ENCODE measurements at regions not wholly inside any gene's neighbourhood (a gene's known extent, or its start where the extent isn't known, plus 50 kb on each side); places are given as distances from the start of the nearest gene placed in this dataset.

DNA sequence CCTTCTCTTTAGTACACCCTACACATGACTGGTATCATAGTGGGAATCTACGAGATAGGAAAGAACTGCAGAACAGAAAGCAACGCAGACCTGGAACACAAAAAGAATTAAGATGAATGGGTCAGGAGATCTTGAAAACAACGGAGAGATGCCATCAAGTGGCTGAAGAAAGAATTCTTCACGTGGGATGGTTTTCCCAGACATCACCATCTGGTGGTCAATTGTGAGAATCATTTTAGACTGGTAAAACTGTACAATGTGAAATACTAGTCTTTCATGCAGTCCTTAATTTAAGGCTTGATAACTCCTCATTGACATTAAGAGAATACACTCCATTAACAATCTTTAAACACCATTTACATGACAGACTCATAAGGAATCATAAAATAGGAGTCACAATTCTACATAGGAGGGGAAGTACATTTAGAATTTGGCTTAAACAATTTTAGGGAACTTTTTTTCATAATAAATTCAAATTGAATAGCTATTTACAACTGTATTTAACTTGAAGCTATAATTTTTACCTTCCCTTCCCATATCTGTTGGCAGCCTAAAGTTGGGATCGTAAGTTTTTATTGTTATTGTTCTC, 128.4 kb upstream of the TRPM3 start:
- TF ChIP-seq, protein P1, sequence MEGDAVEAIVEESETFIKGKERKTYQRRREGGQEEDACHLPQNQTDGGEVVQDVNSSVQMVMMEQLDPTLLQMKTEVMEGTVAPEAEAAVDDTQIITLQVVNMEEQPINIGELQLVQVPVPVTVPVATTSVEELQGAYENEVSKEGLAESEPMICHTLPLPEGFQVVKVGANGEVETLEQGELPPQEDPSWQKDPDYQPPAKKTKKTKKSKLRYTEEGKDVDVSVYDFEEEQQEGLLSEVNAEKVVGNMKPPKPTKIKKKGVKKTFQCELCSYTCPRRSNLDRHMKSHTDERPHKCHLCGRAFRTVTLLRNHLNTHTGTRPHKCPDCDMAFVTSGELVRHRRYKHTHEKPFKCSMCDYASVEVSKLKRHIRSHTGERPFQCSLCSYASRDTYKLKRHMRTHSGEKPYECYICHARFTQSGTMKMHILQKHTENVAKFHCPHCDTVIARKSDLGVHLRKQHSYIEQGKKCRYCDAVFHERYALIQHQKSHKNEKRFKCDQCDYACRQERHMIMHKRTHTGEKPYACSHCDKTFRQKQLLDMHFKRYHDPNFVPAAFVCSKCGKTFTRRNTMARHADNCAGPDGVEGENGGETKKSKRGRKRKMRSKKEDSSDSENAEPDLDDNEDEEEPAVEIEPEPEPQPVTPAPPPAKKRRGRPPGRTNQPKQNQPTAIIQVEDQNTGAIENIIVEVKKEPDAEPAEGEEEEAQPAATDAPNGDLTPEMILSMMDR (IDR thresholded peaks at IDR 0.05; ENCODE audit: insufficient read depth, low read length, missing control alignments): peak; percentile 70
- H3K4me3 ChIP-seq (ENCODE audit: low read depth, low read length): no peak overlapping the region
- CTCF ChIA-PET: interaction anchor here (0.7 to 6.9 kb wide), 33 partner anchors 8 to 623 kb away, joined by 3 to 259 read pairs (median 4); no protein-coding TSS in a partner anchor
- POLR2A ChIA-PET: no interaction called here
- peak; percentile 33 for DNase-seq (ENCODE audit: low read depth, low spot score)

DNA sequence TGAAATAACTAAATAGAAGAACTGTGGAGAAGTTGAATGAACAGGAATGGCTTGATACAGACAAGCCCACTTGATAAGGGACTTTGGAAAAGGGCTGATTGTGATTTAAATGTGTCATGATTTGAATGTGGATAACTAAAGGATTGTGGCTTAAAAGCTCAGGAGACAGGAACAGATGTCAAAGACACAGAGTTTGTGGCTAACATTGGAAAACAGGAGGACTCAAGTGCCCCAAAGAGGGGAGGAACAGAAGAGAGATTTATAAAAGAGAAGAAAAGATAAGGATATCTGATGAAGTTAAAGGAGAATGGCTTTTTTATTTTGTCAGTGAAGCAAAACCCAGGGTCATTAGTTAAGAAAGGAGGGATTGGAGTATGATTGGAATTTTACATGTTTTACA, 124.2 kb upstream of the TRPM3 start:
- no peak overlapping the region for H3K4me3 ChIP-seq (ENCODE audit: low read depth, low read length)
- no peak for DNase-seq (ENCODE audit: low read depth, low spot score)
- ChIA-PET POLR2A (no interaction called here), CTCF (interaction anchor here (1.5 to 2.0 kb wide), 2 partner anchors 319 to 605 kb away, joined by 4 to 7 read pairs; no protein-coding TSS in a partner anchor)
- TF ChIP-seq, protein P1 (IDR thresholded peaks at IDR 0.05; ENCODE audit: insufficient read depth, low read length, missing control alignments): no peak

DNA sequence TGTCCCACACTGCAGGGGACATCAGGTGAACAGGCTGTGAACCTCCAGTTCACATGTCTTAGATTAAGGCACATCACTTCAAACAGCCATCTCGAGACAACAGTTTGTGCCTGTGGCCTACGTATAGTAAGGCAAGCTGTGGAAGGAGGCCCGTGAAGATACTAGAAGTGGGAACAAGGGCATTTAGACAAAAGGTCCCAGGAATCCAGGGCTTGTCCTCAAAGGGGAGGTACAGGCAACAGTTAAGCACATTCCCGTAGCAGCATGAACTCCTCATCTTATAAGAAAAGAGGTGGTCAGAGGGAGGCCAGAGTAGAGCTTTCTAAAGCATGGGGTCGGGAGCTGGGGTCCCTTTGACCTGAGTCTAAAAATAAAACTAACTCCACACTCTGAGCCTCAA, 122.5 kb upstream of the TRPM3 start:
- no peak overlapping the region for H3K4me3 ChIP-seq (ENCODE audit: low read depth, low read length)
- CTCF ChIA-PET: interaction anchor here (2.0 kb wide), 1 partner anchor 604 kb away, joined by 7 read pairs; no protein-coding TSS in a partner anchor
- TF ChIP-seq, protein P1 (IDR thresholded peaks at IDR 0.05; ENCODE audit: insufficient read depth, low read length, missing control alignments): no peak
- no peak for DNase-seq (ENCODE audit: low read depth, low spot score)
- POLR2A ChIA-PET: no interaction called here

DNA sequence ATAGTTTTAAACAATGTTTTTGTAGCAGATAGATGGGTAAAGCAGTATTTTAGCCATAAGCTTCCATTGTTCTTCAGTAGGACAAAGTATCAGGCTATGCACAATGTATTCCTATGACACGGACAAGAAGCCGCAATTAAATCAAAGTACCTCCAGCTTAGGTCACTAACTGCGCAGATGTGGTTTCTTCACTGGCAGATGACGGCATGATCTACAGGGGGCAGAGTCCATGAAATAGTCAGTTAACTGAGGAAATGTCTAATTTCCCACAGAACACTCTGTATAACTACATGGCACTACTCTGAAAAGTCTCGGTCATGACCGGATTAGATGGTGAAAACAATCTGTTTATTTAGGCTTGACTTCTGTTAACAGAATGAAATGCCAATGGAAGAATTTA, 120.7 kb upstream of the TRPM3 start:
- TF ChIP-seq, protein P1 (IDR thresholded peaks at IDR 0.05; ENCODE audit: insufficient read depth, low read length, missing control alignments): no peak
- no peak overlapping the region for H3K4me3 ChIP-seq (ENCODE audit: low read depth, low read length)
- ChIA-PET CTCF (interaction anchor here (0.8 to 1.4 kb wide), 3 partner anchors 8 to 318 kb away, joined by 3 to 5 read pairs (median 4); no protein-coding TSS in a partner anchor), POLR2A (no interaction called here)
- no peak for DNase-seq (ENCODE audit: low read depth, low spot score)

DNA sequence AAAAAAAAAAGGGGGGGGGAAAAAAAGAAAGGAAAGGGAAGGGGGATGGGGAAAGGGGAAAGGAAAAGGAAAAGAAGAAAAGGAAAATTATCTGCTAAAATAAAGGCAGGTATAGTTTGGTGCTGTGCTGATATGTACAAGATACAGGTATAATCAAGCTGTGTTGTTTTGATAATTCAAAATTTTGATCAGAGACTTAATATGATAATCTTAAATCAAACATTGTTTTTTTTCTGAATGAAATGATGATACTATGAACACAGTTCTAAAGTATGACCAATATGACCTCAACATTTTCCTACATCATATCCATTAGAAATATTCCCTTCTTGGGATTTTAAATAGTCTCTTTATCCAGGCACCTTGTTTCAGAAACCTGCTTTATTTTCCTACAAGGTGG, 115.6 kb upstream of the TRPM3 start:
- DNase-seq (ENCODE audit: low read depth, low spot score): no peak
- TF ChIP-seq, protein P1 (IDR thresholded peaks at IDR 0.05; ENCODE audit: insufficient read depth, low read length, missing control alignments): no peak
- CTCF ChIA-PET: interaction anchor here (1.0 kb wide), 1 partner anchor 13 kb away, joined by 4 read pairs; no protein-coding TSS in a partner anchor
- POLR2A ChIA-PET: no interaction called here
- H3K4me3 ChIP-seq (ENCODE audit: low read depth, low read length): no peak overlapping the region

DNA sequence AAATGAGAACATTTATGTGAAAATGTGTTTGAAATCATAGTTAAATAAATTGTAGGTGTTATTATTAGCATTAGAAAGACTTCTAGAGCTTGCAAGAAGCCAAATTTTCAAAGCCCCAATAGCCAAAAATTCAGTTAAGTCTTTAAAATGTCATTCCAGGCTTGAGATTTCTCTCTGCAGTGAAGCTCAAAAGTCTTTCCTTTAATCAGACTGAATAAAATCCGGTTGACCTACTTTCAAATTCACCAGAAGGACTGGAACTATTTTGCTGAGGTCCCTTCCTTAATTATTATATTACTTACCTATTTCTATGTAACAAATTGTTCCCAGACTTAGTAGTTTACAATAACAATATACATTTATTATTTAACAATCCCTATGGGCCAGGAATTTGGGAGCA, 112.2 kb upstream of the TRPM3 start:
- no peak overlapping the region for H3K4me3 ChIP-seq (ENCODE audit: low read depth, low read length)
- ChIA-PET CTCF (interaction anchor here (1.1 kb wide), 1 partner anchor 15 kb away, joined by 3 read pairs; no protein-coding TSS in a partner anchor), POLR2A (no interaction called here)
- TF ChIP-seq, protein P1 (IDR thresholded peaks at IDR 0.05; ENCODE audit: insufficient read depth, low read length, missing control alignments): no peak
- DNase-seq (ENCODE audit: low read depth, low spot score): no peak

All from AG04449 (cell line).